HL-60 (cell line): ENCODE measurements at regions not wholly inside any gene's neighbourhood (a gene's known extent, or its start where the extent isn't known, plus 50 kb on each side); places are given as distances from the start of the nearest gene placed in this dataset.

ENCODE experiments used
- POLR2AphosphoS5 ChIP-seq: IDR thresholded peaks from 2 replicates; pipeline ENCODE4 v1.6.1; 2012; ENCODE audit warnings: low read depth
- TF ChIP-seq, protein P1 (sequence below): IDR thresholded peaks from one replicate; pipeline ENCODE4 v1.5.1; 2011; ENCODE audit warnings: low read length, control low read depth, inconsistent platforms; ENCODE audit not compliant: insufficient read depth
- TF ChIP-seq, protein P2 (sequence below): IDR thresholded peaks from 2 replicates; pipeline ENCODE4 v1.6.1; 2012; ENCODE audit warnings: low read depth; ENCODE audit not compliant: insufficient replicate concordance

DNA sequence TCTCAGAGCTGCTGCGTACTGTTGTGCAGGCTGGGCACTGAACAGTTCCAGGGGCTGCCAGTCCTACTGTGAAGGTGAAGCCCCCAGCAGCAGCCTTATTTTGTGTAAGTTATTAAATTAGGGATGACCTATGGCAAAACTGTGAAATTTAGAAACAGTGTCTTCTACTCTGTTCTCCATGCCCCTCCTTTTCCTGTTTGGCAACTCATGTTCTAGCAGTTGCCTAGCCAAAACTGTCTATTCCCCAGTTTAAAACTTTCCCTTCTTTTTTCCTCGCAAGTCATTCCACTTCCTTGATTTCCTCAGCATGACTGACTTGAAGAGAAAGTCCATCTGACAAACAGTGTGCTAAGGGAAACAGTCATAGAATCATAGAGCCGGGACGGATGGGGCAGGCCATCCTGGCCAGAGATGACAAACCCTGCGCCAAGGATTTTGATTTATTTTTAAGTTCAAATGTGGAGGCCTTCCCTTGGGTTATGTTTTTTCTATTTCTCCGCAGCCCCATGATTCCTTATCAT is 78.1 kb upstream of the OLFM4 start:
- TF ChIP-seq, protein P1, sequence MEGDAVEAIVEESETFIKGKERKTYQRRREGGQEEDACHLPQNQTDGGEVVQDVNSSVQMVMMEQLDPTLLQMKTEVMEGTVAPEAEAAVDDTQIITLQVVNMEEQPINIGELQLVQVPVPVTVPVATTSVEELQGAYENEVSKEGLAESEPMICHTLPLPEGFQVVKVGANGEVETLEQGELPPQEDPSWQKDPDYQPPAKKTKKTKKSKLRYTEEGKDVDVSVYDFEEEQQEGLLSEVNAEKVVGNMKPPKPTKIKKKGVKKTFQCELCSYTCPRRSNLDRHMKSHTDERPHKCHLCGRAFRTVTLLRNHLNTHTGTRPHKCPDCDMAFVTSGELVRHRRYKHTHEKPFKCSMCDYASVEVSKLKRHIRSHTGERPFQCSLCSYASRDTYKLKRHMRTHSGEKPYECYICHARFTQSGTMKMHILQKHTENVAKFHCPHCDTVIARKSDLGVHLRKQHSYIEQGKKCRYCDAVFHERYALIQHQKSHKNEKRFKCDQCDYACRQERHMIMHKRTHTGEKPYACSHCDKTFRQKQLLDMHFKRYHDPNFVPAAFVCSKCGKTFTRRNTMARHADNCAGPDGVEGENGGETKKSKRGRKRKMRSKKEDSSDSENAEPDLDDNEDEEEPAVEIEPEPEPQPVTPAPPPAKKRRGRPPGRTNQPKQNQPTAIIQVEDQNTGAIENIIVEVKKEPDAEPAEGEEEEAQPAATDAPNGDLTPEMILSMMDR: no peak
- no peak for TF ChIP-seq POLR2AphosphoS5
- TF ChIP-seq, protein P2, sequence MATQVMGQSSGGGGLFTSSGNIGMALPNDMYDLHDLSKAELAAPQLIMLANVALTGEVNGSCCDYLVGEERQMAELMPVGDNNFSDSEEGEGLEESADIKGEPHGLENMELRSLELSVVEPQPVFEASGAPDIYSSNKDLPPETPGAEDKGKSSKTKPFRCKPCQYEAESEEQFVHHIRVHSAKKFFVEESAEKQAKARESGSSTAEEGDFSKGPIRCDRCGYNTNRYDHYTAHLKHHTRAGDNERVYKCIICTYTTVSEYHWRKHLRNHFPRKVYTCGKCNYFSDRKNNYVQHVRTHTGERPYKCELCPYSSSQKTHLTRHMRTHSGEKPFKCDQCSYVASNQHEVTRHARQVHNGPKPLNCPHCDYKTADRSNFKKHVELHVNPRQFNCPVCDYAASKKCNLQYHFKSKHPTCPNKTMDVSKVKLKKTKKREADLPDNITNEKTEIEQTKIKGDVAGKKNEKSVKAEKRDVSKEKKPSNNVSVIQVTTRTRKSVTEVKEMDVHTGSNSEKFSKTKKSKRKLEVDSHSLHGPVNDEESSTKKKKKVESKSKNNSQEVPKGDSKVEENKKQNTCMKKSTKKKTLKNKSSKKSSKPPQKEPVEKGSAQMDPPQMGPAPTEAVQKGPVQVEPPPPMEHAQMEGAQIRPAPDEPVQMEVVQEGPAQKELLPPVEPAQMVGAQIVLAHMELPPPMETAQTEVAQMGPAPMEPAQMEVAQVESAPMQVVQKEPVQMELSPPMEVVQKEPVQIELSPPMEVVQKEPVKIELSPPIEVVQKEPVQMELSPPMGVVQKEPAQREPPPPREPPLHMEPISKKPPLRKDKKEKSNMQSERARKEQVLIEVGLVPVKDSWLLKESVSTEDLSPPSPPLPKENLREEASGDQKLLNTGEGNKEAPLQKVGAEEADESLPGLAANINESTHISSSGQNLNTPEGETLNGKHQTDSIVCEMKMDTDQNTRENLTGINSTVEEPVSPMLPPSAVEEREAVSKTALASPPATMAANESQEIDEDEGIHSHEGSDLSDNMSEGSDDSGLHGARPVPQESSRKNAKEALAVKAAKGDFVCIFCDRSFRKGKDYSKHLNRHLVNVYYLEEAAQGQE: no peak
